NCI-H2081 (cell line): ENCODE measurements at regions not wholly inside any gene's neighbourhood (a gene's known extent, or its start where the extent isn't known, plus 50 kb on each side); places are given as distances from the start of the nearest gene placed in this dataset.
"Not testable (repeated sequence)": the region's sequence is repeated elsewhere in the genome, so short reads cannot be mapped to it uniquely, and the experiment has no call there.

Experiments used
- DNase-seq, 2 experiments: peaks; one replicate each; lab custom pipeline; 2025; lab: John Stamatoyannopoulos, UW

GRCh38 chrX:3440981-3441380, 94.5 kb upstream of the MXRA5 start:
- DNase-seq, result no peak

- DNase-seq, result not testable (repeated sequence)
Observed at GRCh38 chrX:3435916-3436315, 89.5 kb upstream of the MXRA5 start.

- DNase-seq, result peak in 1 of 2 experiments; percentile 27
Observed at GRCh38 chrX:3435057-3435456, 88.6 kb upstream of the MXRA5 start.

GRCh38 chrX:3428792-3429191, 82.3 kb upstream of the MXRA5 start:
- DNase-seq, result no peak

- DNase-seq, result no peak
Observed at GRCh38 chrX:3426552-3426951, 80.1 kb upstream of the MXRA5 start.

- no peak for DNase-seq
Observed at GRCh38 chrX:3425031-3425430, 78.6 kb upstream of the MXRA5 start.

- DNase-seq, result no peak
Observed at GRCh38 chrX:3420316-3420715, 73.9 kb upstream of the MXRA5 start.

GRCh38 chrX:3415011-3415410, 68.6 kb upstream of the MXRA5 start:
- no peak for DNase-seq

- DNase-seq, result not testable (repeated sequence)
Observed at GRCh38 chrX:3411626-3412025, 65.2 kb upstream of the MXRA5 start.

GRCh38 chrX:3409936-3410335, 63.5 kb upstream of the MXRA5 start:
- DNase-seq, result not testable (repeated sequence)

GRCh38 chrX:3407781-3408180, 61.3 kb upstream of the MXRA5 start:
- no peak for DNase-seq

- DNase-seq, result no peak
Observed at GRCh38 chrX:3407121-3407520, 60.7 kb upstream of the MXRA5 start.

- no peak for DNase-seq
Observed at GRCh38 chrX:3403748-3404147, 57.3 kb upstream of the MXRA5 start.
